ENCODE measurements at regions not wholly inside any gene's neighbourhood (a gene's known extent, or its start where the extent isn't known, plus 50 kb on each side); places are given as distances from the start of the nearest gene placed in this dataset.

GRCh38 chr4:65021737-65022136 lies 612.5 kb upstream of the TECRL start:
- Histone ChIP-seq H3K27ac (no peak overlapping the region), H3K4me3 (no peak overlapping the region), H3K4me1 (no peaks in the 10 kb centered on the region), H3K9me3 (no peaks in the 10 kb centered on the region), H3K27me3 (no peaks in the 10 kb centered on the region), H3K36me3 (no peaks in the 10 kb centered on the region)
- DNase-seq (no peak), ATAC-seq (no peak)
- intact Hi-C loops (cut with DNase I), result no loop called here
- TF ChIP-seq POLR2A (IDR thresholded peaks at IDR 0.05), result no peak
- no peak for TF ChIP-seq CTCF (IDR thresholded peaks at IDR 0.05)

- H3K36me3 ChIP-seq, result no peaks in the 10 kb centered on the region
- H3K4me1 ChIP-seq, result no peaks in the 10 kb centered on the region
- no peak overlapping the region for H3K27ac ChIP-seq
- intact Hi-C loops (cut with DNase I), result no loop called here
- TF ChIP-seq POLR2A (IDR thresholded peaks at IDR 0.05) (no peak), CTCF (IDR thresholded peaks at IDR 0.05) (no peak)
- DNase-seq, result no peak
- no peak for ATAC-seq
- no peaks in the 10 kb centered on the region for H3K9me3 ChIP-seq
- no peaks in the 10 kb centered on the region for H3K27me3 ChIP-seq
- no peak overlapping the region for H3K4me3 ChIP-seq
- WGBS (ENCODE audit: insufficient coverage, low coverage, low lambda C conversion rate, missing lambda C conversion rate), result 35% methylated on average over 2 of the region's 2 CpGs
Observed at GRCh38 chr4:65021149-65021548, 611.9 kb upstream of the TECRL start.

GRCh38 chr4:65019775-65020174 lies 610.5 kb upstream of the TECRL start:
- Histone ChIP-seq H3K4me1 (no peaks in the 10 kb centered on the region), H3K36me3 (no peaks in the 10 kb centered on the region), H3K4me3 (no peak overlapping the region), H3K9me3 (no peaks in the 10 kb centered on the region), H3K27me3 (no peaks in the 10 kb centered on the region), H3K27ac (no peak overlapping the region)
- intact Hi-C loops (cut with DNase I), result no loop called here
- WGBS (ENCODE audit: insufficient coverage, low coverage, low lambda C conversion rate, missing lambda C conversion rate), result 14% methylated on average over 3 of the region's 3 CpGs
- DNase-seq (no peak), ATAC-seq (no peak)
- TF ChIP-seq CTCF (IDR thresholded peaks at IDR 0.05) (no peak), POLR2A (IDR thresholded peaks at IDR 0.05) (no peak)

GRCh38 chr4:65018313-65018712 lies 609.1 kb upstream of the TECRL start:
- ATAC-seq, result peak in 3 of 4 donors; percentile 51 to 55 (median 52)
- TF ChIP-seq POLR2A (IDR thresholded peaks at IDR 0.05) (no peak), CTCF (IDR thresholded peaks at IDR 0.05) (no peak)
- WGBS (ENCODE audit: insufficient coverage, low coverage, low lambda C conversion rate, missing lambda C conversion rate), result 60% methylated on average over 1 of the region's 1 CpG
- intact Hi-C loops (cut with DNase I), result no loop called here
- no peak for DNase-seq
- Histone ChIP-seq H3K9me3 (no peaks in the 10 kb centered on the region), H3K27ac (no peak overlapping the region), H3K4me3 (no peak overlapping the region), H3K27me3 (no peaks in the 10 kb centered on the region), H3K36me3 (no peaks in the 10 kb centered on the region), H3K4me1 (no peaks in the 10 kb centered on the region)

- H3K36me3 ChIP-seq, result no peaks in the 10 kb centered on the region
- DNase-seq (peak; percentile 74 to 89 (median 75)), ATAC-seq (peak in 3 of 4 donors; percentile 95 to 97 (median 96))
- H3K4me3 ChIP-seq, result no peak overlapping the region
- no peak overlapping the region for H3K27ac ChIP-seq
- no peaks in the 10 kb centered on the region for H3K9me3 ChIP-seq
- H3K4me1 ChIP-seq, result no peaks in the 10 kb centered on the region
- 33% methylated on average over 3 of the region's 4 CpGs for WGBS (ENCODE audit: insufficient coverage, low coverage, low lambda C conversion rate, missing lambda C conversion rate)
- no peak for TF ChIP-seq CTCF (IDR thresholded peaks at IDR 0.05)
- no peak for TF ChIP-seq POLR2A (IDR thresholded peaks at IDR 0.05)
- H3K27me3 ChIP-seq, result no peaks in the 10 kb centered on the region
- intact Hi-C loops (cut with DNase I), result no loop called here
Observed at GRCh38 chr4:65014078-65014477, 604.8 kb upstream of the TECRL start.

All from right lobe of liver (tissue), 6 donors.